IMR-90 (cell line): ENCODE measurements at regions not wholly inside any gene's neighbourhood (a gene's known extent, or its start where the extent isn't known, plus 50 kb on each side); places are given as distances from the start of the nearest gene placed in this dataset.

Experiments used
- ATAC-seq: fragments of 200-7000 bp; cut with Tn5 transposase; 2 replicates; pipeline ENCODE4 v1.9.1; 2020; ENCODE audit warnings: low read depth, mild to moderate bottlenecking, moderate library complexity
- BruUV-seq: library from RNA; stranded (reverse); fragments of 400-500 nt; replicated peaks from 2 replicates; lab custom pipeline; 2021; lab: Mats Ljungman, UMichigan
- CTCF ChIA-PET: fragments of 300-600 bp; formaldehyde crosslinking; extraction: SDS; loops from one replicate; lab custom pipeline; 2021; ENCODE audit warnings: antibody characterized with exemption; lab: Yijun Ruan, JAX
- POLR2A ChIA-PET: fragments of 300-600 bp; sonication (Branson Sonifier 250); formaldehyde crosslinking; loops from one replicate; lab custom pipeline; 2022; ENCODE audit warnings: antibody characterized with exemption; ENCODE audit not compliant: unreplicated experiment; lab: Charles Lee
- DNase-seq: peaks from one replicate; pipeline ENCODE4 v3.0.0; 2013
- H2AFZ ChIP-seq: replicated peaks from 2 replicates; pipeline ENCODE3; 2013; ENCODE audit warnings: low read length, mild to moderate bottlenecking; ENCODE audit not compliant: poor library complexity
- H2AK5ac ChIP-seq: 2 replicates; pipeline ENCODE4 v1.6.1; 2013; ENCODE audit warnings: low read depth, low read length, inconsistent platforms
- H2AK9ac ChIP-seq: replicated peaks from 2 replicates; pipeline ENCODE3; 2013; ENCODE audit warnings: mild to moderate bottlenecking, low read depth, low read length, moderate library complexity; ENCODE audit not compliant: poor library complexity
- H2BK120ac ChIP-seq: 2 replicates; pipeline ENCODE4 v1.6.1; 2013; ENCODE audit warnings: low read depth, low read length, inconsistent platforms
- H2BK15ac ChIP-seq: 3 replicates; pipeline ENCODE4 v1.6.1; 2013; ENCODE audit warnings: low read depth, low read length, inconsistent platforms
- H2BK20ac ChIP-seq: 2 replicates; pipeline ENCODE4 v1.6.1; 2013; ENCODE audit warnings: low read depth, mild to moderate bottlenecking, inconsistent platforms, low read length, moderate library complexity
- H2BK5ac ChIP-seq: 2 replicates; pipeline ENCODE4 v1.6.1; 2013; ENCODE audit warnings: mild to moderate bottlenecking, low read depth, low read length, inconsistent platforms; ENCODE audit not compliant: poor library complexity, severe bottlenecking
- H3K14ac ChIP-seq: replicated peaks from 2 replicates; pipeline ENCODE4 v1.6.1; 2013; ENCODE audit warnings: low read depth, low read length, inconsistent platforms
- H3K18ac ChIP-seq: 2 replicates; pipeline ENCODE4 v1.6.1; 2013; ENCODE audit warnings: low read depth, low read length, control low read depth
- H3K23ac ChIP-seq: 2 replicates; pipeline ENCODE4 v1.6.1; 2013; ENCODE audit warnings: low read depth, low read length, inconsistent platforms
- H3K27ac ChIP-seq: 2 replicates; pipeline ENCODE4 v1.5.1; 2013; ENCODE audit warnings: mild to moderate bottlenecking, control low read depth, low read length; ENCODE audit not compliant: insufficient read depth
- H3K27me3 ChIP-seq: 2 replicates; pipeline ENCODE4 v1.6.1; 2013; ENCODE audit warnings: low read length; ENCODE audit not compliant: control insufficient read depth, insufficient read depth
- H3K36me3 ChIP-seq: 2 replicates; pipeline ENCODE4 v1.6.1; 2013; ENCODE audit warnings: low read length, mixed read lengths; ENCODE audit not compliant: control insufficient read depth, insufficient read depth
- H3K4ac ChIP-seq: 2 replicates; pipeline ENCODE4 v1.6.1; 2013; ENCODE audit warnings: low read depth, low read length, inconsistent platforms
- H3K4me1 ChIP-seq: 2 replicates; pipeline ENCODE4 v1.6.1; 2013; ENCODE audit warnings: low read length, mixed read lengths; ENCODE audit not compliant: control insufficient read depth, insufficient read depth
- H3K4me2 ChIP-seq: 2 replicates; pipeline ENCODE4 v1.6.1; 2013; ENCODE audit warnings: low read depth, mild to moderate bottlenecking, control low read depth, low read length, moderate library complexity
- H3K4me3 ChIP-seq: 2 replicates; pipeline ENCODE4 v1.5.1; 2013; ENCODE audit warnings: low read depth, mild to moderate bottlenecking, control low read depth, low read length, moderate library complexity; ENCODE audit not compliant: insufficient read depth
- H3K56ac ChIP-seq: 2 replicates; pipeline ENCODE4 v1.6.1; 2013; ENCODE audit warnings: low read length, inconsistent platforms; ENCODE audit not compliant: insufficient read depth; ENCODE audit errors: extremely low read depth
- H3K79me1 ChIP-seq, 2 experiments: 2 replicates each; pipeline ENCODE4 v1.6.1; 2013; ENCODE audit warnings: low read length in 2 of 2, inconsistent platforms in 1 of 2, low read depth in 1 of 2
- H3K9ac ChIP-seq: 2 replicates; pipeline ENCODE4 v1.6.1; 2013; ENCODE audit warnings: low read depth, low read length, control low read depth
- H3K9me1 ChIP-seq: 2 replicates; pipeline ENCODE4 v1.6.1; 2013; ENCODE audit warnings: low read length, inconsistent platforms; ENCODE audit not compliant: insufficient read depth
- H3K9me3 ChIP-seq: 2 replicates; pipeline ENCODE4 v1.6.1; 2013; ENCODE audit warnings: low read length; ENCODE audit not compliant: control insufficient read depth, insufficient read depth
- H4K20me1 ChIP-seq: 2 replicates; pipeline ENCODE4 v1.6.1; 2013; ENCODE audit warnings: low read length, inconsistent platforms; ENCODE audit not compliant: insufficient read depth
- H4K5ac ChIP-seq: 2 replicates; pipeline ENCODE4 v1.6.1; 2013; ENCODE audit warnings: mild to moderate bottlenecking, low read depth, low read length, control low read depth
- H4K8ac ChIP-seq, 2 experiments: 2 replicates each; pipeline ENCODE4 v1.6.1; 2013; ENCODE audit warnings: low read depth in 2 of 2, low read length in 2 of 2, control low read depth in 1 of 2, inconsistent platforms in 1 of 2
- H4K91ac ChIP-seq: 2 replicates; pipeline ENCODE4 v1.6.1; 2013; ENCODE audit warnings: low read depth, low read length, inconsistent platforms; ENCODE audit not compliant: insufficient read depth
- BHLHE40 ChIP-seq: fragments of 150-350 bp; IDR thresholded peaks from 2 replicates; pipeline ENCODE4 v1.6.1; 2016; ENCODE audit warnings: mild to moderate bottlenecking, low read depth, low read length
- CEBPB ChIP-seq: IDR thresholded peaks from 2 replicates; pipeline ENCODE4 v1.6.1; 2012; ENCODE audit warnings: low read depth, low read length, improper control_type of control experiment
- CHD1 ChIP-seq: IDR thresholded peaks from 2 replicates; pipeline ENCODE4 v1.6.1; 2012; ENCODE audit warnings: low read depth, low read length, improper control_type of control experiment
- CTCF ChIP-seq: conservative IDR thresholded peaks from 2 replicates; pipeline ENCODE4 v1.5.1; 2012; ENCODE audit warnings: mild to moderate bottlenecking, low read depth, low read length, improper control_type of control experiment
- ELK1 ChIP-seq: fragments of 150-350 bp; IDR thresholded peaks from 2 replicates; pipeline ENCODE4 v1.6.1; 2016; ENCODE audit warnings: low read depth, mild to moderate bottlenecking, low read length, moderate library complexity, borderline replicate concordance
- FOS ChIP-seq: fragments of 150-350 bp; IDR thresholded peaks from 2 replicates; pipeline ENCODE4 v1.6.1; 2016; ENCODE audit warnings: low read depth, low read length
- MAFK ChIP-seq: IDR thresholded peaks from 2 replicates; pipeline ENCODE4 v1.6.1; 2012; ENCODE audit warnings: low read depth, low read length, improper control_type of control experiment
- MAZ ChIP-seq: IDR thresholded peaks from 2 replicates; pipeline ENCODE4 v1.6.1; 2012; ENCODE audit warnings: low read depth, mild to moderate bottlenecking, low read length, improper control_type of control experiment, moderate library complexity, borderline replicate concordance
- MXI1 ChIP-seq: IDR thresholded peaks from 2 replicates; pipeline ENCODE4 v1.6.1; 2012; ENCODE audit warnings: low read depth, mild to moderate bottlenecking, low read length, moderate library complexity, borderline replicate concordance
- NFE2L2 ChIP-seq: fragments of 150-350 bp; IDR thresholded peaks from 2 replicates; pipeline ENCODE4 v1.6.1; 2016; ENCODE audit warnings: low read depth, mild to moderate bottlenecking, low read length
- POLR2A ChIP-seq: IDR thresholded peaks from 2 replicates; pipeline ENCODE4 v1.6.1; 2012; ENCODE audit warnings: mild to moderate bottlenecking, low read depth, low read length
- RAD21 ChIP-seq: IDR thresholded peaks from 2 replicates; pipeline ENCODE4 v1.6.1; 2012; ENCODE audit warnings: low read length, improper control_type of control experiment
- RCOR1 ChIP-seq: IDR thresholded peaks from 2 replicates; pipeline ENCODE4 v1.6.1; 2012; ENCODE audit warnings: mild to moderate bottlenecking, low read length, improper control_type of control experiment; ENCODE audit not compliant: insufficient replicate concordance
- RFX5 ChIP-seq: IDR thresholded peaks from 2 replicates; pipeline ENCODE4 v1.8.0; 2012; ENCODE audit warnings: low read depth, mild to moderate bottlenecking, low read length, moderate library complexity
- SMC3 ChIP-seq: fragments of 150-350 bp; IDR thresholded peaks from 2 replicates; pipeline ENCODE4 v1.6.1; 2016; ENCODE audit warnings: low read depth, mild to moderate bottlenecking, antibody characterized with exemption, low read length, moderate library complexity
- USF2 ChIP-seq: fragments of 150-350 bp; IDR thresholded peaks from 2 replicates; pipeline ENCODE4 v1.6.1; 2017; ENCODE audit warnings: mild to moderate bottlenecking, antibody characterized with exemption, low read length, low read depth
- dilution Hi-C: fragments of 300-500 bp; cut with HindIII; formaldehyde crosslinking; loops from one replicate; pipeline ENCODE4 v1.14.3; 2018; ENCODE audit warnings: low sequenced_read_pairs; ENCODE audit not compliant: unreplicated experiment
- in situ Hi-C: fragments of 300-500 bp; cut with MboI; formaldehyde crosslinking; loops from 3 replicates; pipeline ENCODE4 v1.14.3; 2019; ENCODE audit warnings: low sequenced_read_pairs, inconsistent platforms, mixed read lengths
- intact Hi-C: fragments of 100-400 bp; cut with micrococcal nuclease; formaldehyde crosslinking; loops from 2 replicates; pipeline ENCODE4 v1.10.0; 2022

- H3K18ac ChIP-seq = no peak overlapping the region
- H3K4me1 ChIP-seq = no peaks in the 10 kb centered on the region
- no peak overlapping the region for H4K91ac ChIP-seq
- ATAC-seq = no peak
- H4K20me1 ChIP-seq = no peaks in the 10 kb centered on the region
- H3K27me3 ChIP-seq = no peaks in the 10 kb centered on the region
- no peak overlapping the region for H2BK20ac ChIP-seq
- H3K9me3 ChIP-seq = peaks cover 2% of the 10 kb centered on the region; the same call in 1 of the 2 replicates
- H3K9ac ChIP-seq = no peak overlapping the region
- no peak overlapping the region for H3K27ac ChIP-seq
- H2AK5ac ChIP-seq = no peak overlapping the region
- H3K14ac ChIP-seq = no peak overlapping the region
- BruUV-seq = no TSS peak
- no peak overlapping the region for H3K4ac ChIP-seq
- H4K5ac ChIP-seq = no peak overlapping the region
- intact Hi-C loops = no loop called here
- no peak overlapping the region for H2AK9ac ChIP-seq
- TF ChIP-seq FOS = no peak
- no peak for TF ChIP-seq ELK1
- TF ChIP-seq CEBPB = no peak
- no peak for TF ChIP-seq RAD21
- TF ChIP-seq MAZ = no peak
- no peak for TF ChIP-seq RFX5
- TF ChIP-seq POLR2A = no peak
- TF ChIP-seq SMC3 = no peak
- TF ChIP-seq BHLHE40 = no peak
- TF ChIP-seq MXI1 = no peak
- no peak for TF ChIP-seq RCOR1
- no peak for TF ChIP-seq USF2
- no peak for TF ChIP-seq MAFK
- TF ChIP-seq NFE2L2 = no peak
- no peak for TF ChIP-seq CHD1
- TF ChIP-seq CTCF = no peak
- H2BK5ac ChIP-seq = no peak overlapping the region
- no peak overlapping the region for H3K23ac ChIP-seq
- H3K4me3 ChIP-seq = no peak overlapping the region
- H3K56ac ChIP-seq = no peak overlapping the region
- dilution Hi-C loops = no loop called here
- H2BK15ac ChIP-seq = no peak overlapping the region
- POLR2A ChIA-PET = no interaction called here
- no peaks in the 10 kb centered on the region for H3K36me3 ChIP-seq
- in situ Hi-C loops = no loop called here
- CTCF ChIA-PET = no interaction called here
- H4K8ac ChIP-seq = no peak overlapping the region
- H2BK120ac ChIP-seq = no peak overlapping the region
- no peak overlapping the region for H2AFZ ChIP-seq
- no peaks in the 10 kb centered on the region for H3K79me1 ChIP-seq
- H3K9me1 ChIP-seq = no peaks in the 10 kb centered on the region
- H3K4me2 ChIP-seq = no peak overlapping the region
- no peak for DNase-seq
Observed at GRCh38 chr13:68597641-68598040, 1367.5 kb upstream of the PCDH9 start.
